OCI-LY7 (cell line): ENCODE measurements at regions not wholly inside any gene's neighbourhood (a gene's known extent, or its start where the extent isn't known, plus 50 kb on each side); places are given as distances from the start of the nearest gene placed in this dataset.

ENCODE experiments used
- EZH2phosphoT487 ChIP-seq: fragments of 200-600 bp; sonication (generic); IDR thresholded peaks from 2 replicates; pipeline ENCODE4 v1.6.1; 2018; ENCODE audit warnings: low read depth, borderline replicate concordance, mild to moderate bottlenecking, mixed run types, antibody characterized with exemption, low read length, moderate library complexity, mixed read lengths
- TF ChIP-seq, protein P1 (sequence below): fragments of 200-600 bp; sonication (generic); conservative IDR thresholded peaks from 2 replicates; pipeline ENCODE4 v1.5.1; 2014; ENCODE audit warnings: mild to moderate bottlenecking, antibody characterized with exemption, low read length, moderate library complexity, mixed read lengths

DNA sequence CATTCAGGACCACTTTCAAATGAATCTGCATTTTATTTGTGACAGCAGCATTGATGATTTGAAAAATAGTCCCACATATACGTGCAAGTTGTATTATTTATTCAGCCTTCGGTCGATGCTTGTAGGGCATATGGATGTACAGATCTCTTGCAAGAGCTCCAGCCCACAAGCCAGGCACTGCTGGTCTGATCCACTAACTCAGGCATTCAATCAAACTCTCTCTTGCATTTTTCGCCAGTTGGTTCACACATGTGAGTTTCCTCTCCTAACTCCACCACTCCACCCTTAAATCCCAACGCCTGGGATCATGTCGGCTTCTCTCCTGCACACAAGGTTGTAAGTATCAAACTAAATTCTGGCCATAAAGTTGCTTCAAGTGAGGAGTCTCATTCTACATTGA, 318.7 kb downstream of the CYP26B1 start:
- TF ChIP-seq, protein P1, sequence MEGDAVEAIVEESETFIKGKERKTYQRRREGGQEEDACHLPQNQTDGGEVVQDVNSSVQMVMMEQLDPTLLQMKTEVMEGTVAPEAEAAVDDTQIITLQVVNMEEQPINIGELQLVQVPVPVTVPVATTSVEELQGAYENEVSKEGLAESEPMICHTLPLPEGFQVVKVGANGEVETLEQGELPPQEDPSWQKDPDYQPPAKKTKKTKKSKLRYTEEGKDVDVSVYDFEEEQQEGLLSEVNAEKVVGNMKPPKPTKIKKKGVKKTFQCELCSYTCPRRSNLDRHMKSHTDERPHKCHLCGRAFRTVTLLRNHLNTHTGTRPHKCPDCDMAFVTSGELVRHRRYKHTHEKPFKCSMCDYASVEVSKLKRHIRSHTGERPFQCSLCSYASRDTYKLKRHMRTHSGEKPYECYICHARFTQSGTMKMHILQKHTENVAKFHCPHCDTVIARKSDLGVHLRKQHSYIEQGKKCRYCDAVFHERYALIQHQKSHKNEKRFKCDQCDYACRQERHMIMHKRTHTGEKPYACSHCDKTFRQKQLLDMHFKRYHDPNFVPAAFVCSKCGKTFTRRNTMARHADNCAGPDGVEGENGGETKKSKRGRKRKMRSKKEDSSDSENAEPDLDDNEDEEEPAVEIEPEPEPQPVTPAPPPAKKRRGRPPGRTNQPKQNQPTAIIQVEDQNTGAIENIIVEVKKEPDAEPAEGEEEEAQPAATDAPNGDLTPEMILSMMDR: no peak
- TF ChIP-seq EZH2phosphoT487: no peak
